ENCODE measurements at regions not wholly inside any gene's neighbourhood (a gene's known extent, or its start where the extent isn't known, plus 50 kb on each side); places are given as distances from the start of the nearest gene placed in this dataset.

DNA sequence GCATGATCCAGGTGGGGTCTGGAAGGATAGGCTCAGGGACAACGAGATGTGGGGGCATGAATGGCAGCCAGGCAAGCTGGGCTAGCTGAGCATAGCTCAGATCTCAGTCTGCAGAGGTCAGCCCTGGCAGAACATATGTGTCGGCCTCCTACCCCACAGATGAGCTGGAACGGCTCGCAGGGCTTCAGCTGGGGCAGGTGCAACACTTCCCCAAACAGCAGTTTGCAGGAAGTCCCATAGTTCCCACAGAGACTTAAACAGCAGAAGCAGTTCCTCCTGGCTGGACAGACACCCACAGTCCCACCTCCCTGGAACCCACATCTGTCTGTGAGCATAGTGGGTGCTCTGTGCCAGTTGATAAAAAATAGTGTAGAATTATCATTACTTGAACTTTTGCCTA is 404.6 kb downstream of the GADD45G start:
- no peaks in the 10 kb centered on the region for H3K9me3 Mint-ChIP-seq (ENCODE audit: unreplicated experiment)
- no TSS peak for BruUV-seq (replicated peaks)
- no peaks in the 10 kb centered on the region for H3K36me3 Mint-ChIP-seq (ENCODE audit: insufficient read depth, unreplicated experiment)
- H3K27ac Mint-ChIP-seq (ENCODE audit: unreplicated experiment): no peak overlapping the region
- ChIA-PET POLR2A (no interaction called here), CTCF (no interaction called here)
- Histone ChIP-seq H3K36me3 (ENCODE audit: control insufficient read depth, insufficient read depth, low read length) (no peaks in the 10 kb centered on the region), H3K27me3 (replicated peaks; ENCODE audit: control insufficient read depth, insufficient read depth, low read length) (no peaks in the 10 kb centered on the region), H3K4me1 (no peaks in the 10 kb centered on the region), H3K9me3 (no peaks in the 10 kb centered on the region), H3K4me3 (ENCODE audit: low read depth, low read length) (no peak overlapping the region)
- H3K4me3 Mint-ChIP-seq (ENCODE audit: unreplicated experiment): no peak overlapping the region
- no peak for DNase-seq
- intact Hi-C loops (cut with micrococcal nuclease; ENCODE audit: unreplicated experiment): no loop called here
- H3K4me1 Mint-ChIP-seq (ENCODE audit: low read depth, unreplicated experiment): peaks cover 7% of the 10 kb centered on the region
- H3K27me3 Mint-ChIP-seq (ENCODE audit: insufficient read depth, unreplicated experiment): no peaks in the 10 kb centered on the region
- TF ChIP-seq, protein P1, sequence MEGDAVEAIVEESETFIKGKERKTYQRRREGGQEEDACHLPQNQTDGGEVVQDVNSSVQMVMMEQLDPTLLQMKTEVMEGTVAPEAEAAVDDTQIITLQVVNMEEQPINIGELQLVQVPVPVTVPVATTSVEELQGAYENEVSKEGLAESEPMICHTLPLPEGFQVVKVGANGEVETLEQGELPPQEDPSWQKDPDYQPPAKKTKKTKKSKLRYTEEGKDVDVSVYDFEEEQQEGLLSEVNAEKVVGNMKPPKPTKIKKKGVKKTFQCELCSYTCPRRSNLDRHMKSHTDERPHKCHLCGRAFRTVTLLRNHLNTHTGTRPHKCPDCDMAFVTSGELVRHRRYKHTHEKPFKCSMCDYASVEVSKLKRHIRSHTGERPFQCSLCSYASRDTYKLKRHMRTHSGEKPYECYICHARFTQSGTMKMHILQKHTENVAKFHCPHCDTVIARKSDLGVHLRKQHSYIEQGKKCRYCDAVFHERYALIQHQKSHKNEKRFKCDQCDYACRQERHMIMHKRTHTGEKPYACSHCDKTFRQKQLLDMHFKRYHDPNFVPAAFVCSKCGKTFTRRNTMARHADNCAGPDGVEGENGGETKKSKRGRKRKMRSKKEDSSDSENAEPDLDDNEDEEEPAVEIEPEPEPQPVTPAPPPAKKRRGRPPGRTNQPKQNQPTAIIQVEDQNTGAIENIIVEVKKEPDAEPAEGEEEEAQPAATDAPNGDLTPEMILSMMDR (IDR thresholded peaks at IDR 0.05; ENCODE audit: insufficient read depth in 1 of 2, low read depth in 1 of 2, low read length in 1 of 2, severe bottlenecking in 1 of 2, unreplicated experiment in 1 of 2): no peak

DNA sequence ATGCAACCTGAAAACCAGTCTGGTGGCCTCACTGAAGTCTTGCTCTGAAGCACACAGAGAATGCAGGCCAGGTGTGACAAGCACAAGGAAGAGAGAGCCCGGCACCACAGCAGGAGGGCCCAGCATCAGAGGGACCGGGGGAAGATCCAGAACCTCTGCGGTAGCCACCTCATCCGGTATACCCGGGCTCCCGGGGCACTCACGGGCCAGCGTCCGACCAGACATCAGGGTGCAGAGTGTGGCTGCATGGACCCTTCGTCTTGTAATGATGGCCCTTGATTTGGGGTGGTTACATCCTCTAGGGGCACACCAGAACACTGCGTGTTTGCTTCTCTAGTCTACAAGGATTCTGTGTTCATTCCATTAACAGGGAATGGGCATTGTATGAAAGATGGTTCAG is 406.0 kb downstream of the GADD45G start:
- POLR2A ChIA-PET: no interaction called here
- no peak overlapping the region for H3K4me3 ChIP-seq (ENCODE audit: low read depth, low read length)

DNA sequence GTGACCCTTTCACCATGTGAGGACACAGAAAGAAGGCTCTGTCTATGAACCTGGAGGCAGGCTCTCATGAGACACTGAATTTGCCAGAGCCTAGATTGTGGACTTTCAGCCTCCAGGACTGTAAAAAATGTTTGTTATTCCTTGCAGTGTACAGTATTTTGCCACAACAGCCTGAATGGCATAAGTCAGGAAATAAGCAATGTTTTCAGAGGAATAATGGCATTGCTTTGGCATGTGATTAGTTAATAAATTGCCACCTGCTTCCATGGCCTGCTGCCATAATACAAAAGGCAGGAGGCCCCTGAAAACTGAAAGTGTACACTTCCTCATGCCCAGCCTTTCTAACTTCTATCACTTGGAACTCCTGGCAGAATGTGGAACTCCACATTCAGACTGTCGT is 408.1 kb downstream of the GADD45G start:
- peaks cover 3% of the 10 kb centered on the region for H3K4me1 Mint-ChIP-seq (ENCODE audit: low read depth, unreplicated experiment)
- intact Hi-C loops (cut with micrococcal nuclease; ENCODE audit: unreplicated experiment): no loop called here
- POLR2A ChIA-PET: no interaction called here

More for the DNA sequence above, 406.0 kb downstream of the GADD45G start:
- Histone ChIP-seq H3K4me1 (no peaks in the 10 kb centered on the region), H3K27me3 (replicated peaks; ENCODE audit: control insufficient read depth, insufficient read depth, low read length) (no peaks in the 10 kb centered on the region), H3K9me3 (no peaks in the 10 kb centered on the region), H3K36me3 (ENCODE audit: control insufficient read depth, insufficient read depth, low read length) (no peaks in the 10 kb centered on the region)
- H3K27me3 Mint-ChIP-seq (ENCODE audit: insufficient read depth, unreplicated experiment): no peaks in the 10 kb centered on the region
- H3K4me1 Mint-ChIP-seq (ENCODE audit: low read depth, unreplicated experiment): peaks cover 7% of the 10 kb centered on the region
- TF ChIP-seq, protein P1 (IDR thresholded peaks at IDR 0.05; ENCODE audit: insufficient read depth in 1 of 2, low read depth in 1 of 2, low read length in 1 of 2, severe bottlenecking in 1 of 2, unreplicated experiment in 1 of 2): no peak
- H3K36me3 Mint-ChIP-seq (ENCODE audit: insufficient read depth, unreplicated experiment): no peaks in the 10 kb centered on the region
- intact Hi-C loops (cut with micrococcal nuclease; ENCODE audit: unreplicated experiment): no loop called here
- CTCF ChIA-PET: interaction anchor here (0.7 kb wide), 1 partner anchor 11 kb away, joined by 5 read pairs; no protein-coding TSS in a partner anchor
- BruUV-seq (replicated peaks): no TSS peak
- H3K9me3 Mint-ChIP-seq (ENCODE audit: unreplicated experiment): no peaks in the 10 kb centered on the region
- no peak overlapping the region for H3K27ac Mint-ChIP-seq (ENCODE audit: unreplicated experiment)
- no peak for DNase-seq
- no peak overlapping the region for H3K4me3 Mint-ChIP-seq (ENCODE audit: unreplicated experiment)

More for the DNA sequence above, 408.1 kb downstream of the GADD45G start:
- H3K9me3 ChIP-seq: no peaks in the 10 kb centered on the region
- no peak for DNase-seq
- H3K4me3 ChIP-seq (ENCODE audit: low read depth, low read length): no peak overlapping the region
- no peak overlapping the region for H3K27ac Mint-ChIP-seq (ENCODE audit: unreplicated experiment)
- no TSS peak for BruUV-seq (replicated peaks)
- no peaks in the 10 kb centered on the region for H3K9me3 Mint-ChIP-seq (ENCODE audit: unreplicated experiment)
- no peaks in the 10 kb centered on the region for H3K36me3 Mint-ChIP-seq (ENCODE audit: insufficient read depth, unreplicated experiment)
- CTCF ChIA-PET: interaction anchor here (0.6 kb wide), 1 partner anchor 420 kb away, joined by 7 read pairs; no protein-coding TSS in a partner anchor
- no peaks in the 10 kb centered on the region for H3K36me3 ChIP-seq (ENCODE audit: control insufficient read depth, insufficient read depth, low read length)
- H3K4me1 ChIP-seq: no peaks in the 10 kb centered on the region
- H3K27me3 ChIP-seq (replicated peaks; ENCODE audit: control insufficient read depth, insufficient read depth, low read length): no peaks in the 10 kb centered on the region
- TF ChIP-seq, protein P1 (IDR thresholded peaks at IDR 0.05; ENCODE audit: insufficient read depth in 1 of 2, low read depth in 1 of 2, low read length in 1 of 2, severe bottlenecking in 1 of 2, unreplicated experiment in 1 of 2): no peak
- no peak overlapping the region for H3K4me3 Mint-ChIP-seq (ENCODE audit: unreplicated experiment)
- no peaks in the 10 kb centered on the region for H3K27me3 Mint-ChIP-seq (ENCODE audit: insufficient read depth, unreplicated experiment)

All from Caco-2 (cell line).